ENCODE measurements at regions not wholly inside any gene's neighbourhood (a gene's known extent, or its start where the extent isn't known, plus 50 kb on each side); places are given as distances from the start of the nearest gene placed in this dataset.

- Histone ChIP-seq H4K8ac (replicated peaks; ENCODE audit: insufficient read length, low read depth, low read length) (no peak overlapping the region), H3K9me3 (ENCODE audit: control insufficient read depth, low read depth, low read length) (no peaks in the 10 kb centered on the region), H3K56ac (ENCODE audit: insufficient read length, low read depth, low read length) (no peak overlapping the region), H2BK5ac (ENCODE audit: insufficient read length, low read length) (no peak overlapping the region), H3K4me1 (ENCODE audit: insufficient read depth, low read length) (peaks cover 4% of the 10 kb centered on the region; the same call in 1 of the 2 replicates), H3K27me3 (ENCODE audit: insufficient read depth, low read length) (no peaks in the 10 kb centered on the region), H3K18ac (ENCODE audit: insufficient read length, low read depth, low read length) (no peak overlapping the region), H2BK12ac (ENCODE audit: insufficient read length, low read depth, low read length) (no peak overlapping the region), H4K20me1 (ENCODE audit: control insufficient read depth, insufficient read depth, insufficient read length) (peaks cover 5% of the 10 kb centered on the region), H3K23me2 (ENCODE audit: insufficient read length, low read depth, low read length, poor library complexity, severe bottlenecking) (peaks cover 6% of the 10 kb centered on the region), H2AFZ (ENCODE audit: low read length) (no peak overlapping the region), H3K4ac (ENCODE audit: low read depth, low read length) (no peak overlapping the region), H2BK120ac (ENCODE audit: low read depth, low read length, poor library complexity, severe bottlenecking) (no peak overlapping the region), H3K9ac (ENCODE audit: extremely low read depth, insufficient read length, low read length) (no peak overlapping the region), H3K4me2 (ENCODE audit: insufficient read depth, insufficient read length, low read length) (peak overlapping the region; percentile 77), H2BK15ac (ENCODE audit: low read depth, low read length) (no peak overlapping the region), H3K27ac (ENCODE audit: insufficient read length, low read depth, low read length) (no peak overlapping the region), H3K79me1 (ENCODE audit: insufficient read depth, low read depth, low read length, poor library complexity, severe bottlenecking) (no peaks in the 10 kb centered on the region), H4K91ac (ENCODE audit: insufficient read length, low read depth, low read length) (no peak overlapping the region), H3K14ac (ENCODE audit: insufficient read depth, low read length) (no peak overlapping the region), H4K5ac (ENCODE audit: insufficient read length, low read depth, low read length) (no peak overlapping the region), H3K23ac (ENCODE audit: insufficient read length, low read depth, low read length) (no peak overlapping the region), H2AK5ac (ENCODE audit: insufficient read length, low read length) (no peak overlapping the region), H3T11ph (ENCODE audit: low read length) (no peak overlapping the region), H2BK20ac (ENCODE audit: low read depth, low read length, poor library complexity, severe bottlenecking) (no peak overlapping the region), H3K79me2 (ENCODE audit: insufficient read depth, low read length) (peaks cover 18% of the 10 kb centered on the region; the same call in 1 of the 2 replicates)
- Mint-ChIP-seq H3K4me3 (no peak overlapping the region), H3K4me1 (peaks cover 46 to 50% of the 10 kb centered on the region in 2 experiments), H3K27ac (no peak overlapping the region), H3K9me3 (peaks cover 3 to 5% of the 10 kb centered on the region in 2 experiments; a peak in 4 of 5 replicates), H3K36me3 (ENCODE audit: insufficient read depth in 1 of 3, low read depth in 3 of 3) (peaks cover 2 to 14% (median 9%) of the 10 kb centered on the region in 3 experiments; a peak in 6 of 7 replicates), H3K27me3 (ENCODE audit: low read depth) (0 out of 2 replicates have a peak, but pooled peaks cover 2% of the 10 kb centered on the region)
- no peak for TF ChIP-seq CTCF (conservative IDR thresholded peaks at IDR 0.05)
- no peak for DNase-seq
- no CpG with 5 or more reads among the region's 5 CpGs for WGBS (ENCODE audit: extremely low coverage, insufficient read length, low lambda C conversion rate)
Observed at GRCh38 chrX:115970718-115971117, 199.8 kb upstream of the AGTR2 start.
